Right atrium auricular region (tissue), 2 donors: ENCODE measurements at regions not wholly inside any gene's neighbourhood (a gene's known extent, or its start where the extent isn't known, plus 50 kb on each side); places are given as distances from the start of the nearest gene placed in this dataset.

Experiments
- DNase-seq: peaks from one replicate; pipeline ENCODE4 v3.0.0-alpha.2; 2019; ENCODE audit warnings: low spot score
- H3K27ac ChIP-seq, 2 donors: fragments of 200-600 bp; sonication (generic); 1 replicate in 1 of 2; 2 replicates in 1 of 2; pipeline ENCODE4 v1.5.1; 2016 to 2019
- H3K27me3 ChIP-seq, 2 donors: fragments of 200-600 bp; sonication (generic); one replicate each; pipeline versions ENCODE4 v1.5.1 to v1.6.0; 2017 to 2019
- H3K36me3 ChIP-seq: fragments of 200-600 bp; sonication (generic); one replicate; pipeline ENCODE4 v1.5.1; 2016
- H3K4me1 ChIP-seq, 2 donors: fragments of 200-600 bp; sonication (generic); one replicate each; pipeline versions ENCODE4 v1.5.1 to v1.6.0; 2017 to 2019
- H3K4me3 ChIP-seq, 2 donors: fragments of 200-600 bp; sonication (generic); 1 replicate in 1 of 2; 2 replicates in 1 of 2; pipeline ENCODE4 v1.5.1; 2017 to 2019; ENCODE audit warnings: mild to moderate bottlenecking in 1 of 2, moderate library complexity in 1 of 2
- H3K9me3 ChIP-seq, 2 donors: fragments of 200-600 bp; sonication (generic); one replicate each; pipeline ENCODE4 v1.5.1; 2019
- CTCF ChIP-seq, 2 donors: fragments of 200-600 bp; sonication (generic); IDR thresholded peaks; one replicate each; pipeline ENCODE4 v1.5.1; 2019; ENCODE audit warnings: antibody characterized with exemption in 2 of 2

DNA sequence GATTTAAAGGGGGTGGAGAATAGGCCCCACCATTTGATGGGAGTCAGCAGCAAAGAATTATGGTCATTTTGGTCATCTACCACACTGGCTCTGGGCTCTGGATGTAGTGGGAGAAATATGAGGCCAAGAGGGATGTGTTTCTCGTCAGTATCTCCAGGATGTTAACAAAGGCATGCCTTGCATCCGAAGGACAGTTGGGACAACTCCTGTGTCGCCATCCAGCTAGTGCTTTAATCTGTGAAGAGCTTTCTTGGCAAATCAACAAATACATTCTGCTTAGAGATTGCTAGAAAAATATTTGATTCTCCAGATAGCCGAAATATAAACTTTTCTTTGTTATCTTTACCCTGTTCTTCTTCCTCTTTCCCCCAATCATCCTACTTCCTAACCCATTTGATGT lies 287.1 kb upstream of the TNP1 start:
- H3K27ac ChIP-seq: no peak overlapping the region
- no peaks in the 10 kb centered on the region for H3K36me3 ChIP-seq
- DNase-seq: no peak

DNA sequence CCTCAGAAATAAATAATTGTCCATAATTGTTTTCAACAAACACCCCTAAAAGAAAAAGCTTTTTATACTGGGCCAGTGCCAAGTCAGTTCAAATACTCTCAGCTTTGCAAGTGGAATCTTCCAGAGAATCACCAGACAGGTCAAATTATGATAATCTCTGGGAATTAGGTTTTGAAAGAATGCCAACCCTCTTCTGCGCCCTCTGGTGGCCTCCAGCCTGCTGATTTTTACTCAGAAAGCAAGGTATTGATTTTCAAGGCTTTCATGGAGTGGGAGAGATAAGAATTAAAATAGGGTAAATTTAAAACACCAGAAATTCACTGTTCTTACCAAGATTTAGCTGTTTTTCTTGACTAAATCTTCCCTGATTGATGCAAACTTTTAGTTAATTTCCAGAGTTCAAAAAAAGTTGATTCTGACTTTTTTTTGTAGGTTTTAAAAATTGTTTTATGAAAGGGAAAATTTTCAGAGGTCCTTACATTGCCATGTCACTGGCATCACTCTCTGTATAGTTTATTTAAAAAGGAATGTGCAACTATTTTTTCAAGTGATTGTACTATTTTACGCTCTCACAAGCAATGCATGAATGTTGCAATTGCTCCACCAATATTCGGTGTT lies 282.9 kb upstream of the TNP1 start:
- no peaks in the 10 kb centered on the region for H3K36me3 ChIP-seq
- H3K4me3 ChIP-seq: no peak overlapping the region
- peak in 1 of 2 donors; percentile 45 for TF ChIP-seq CTCF (IDR thresholded peaks at IDR 0.05)
- no peaks in the 10 kb centered on the region for H3K27me3 ChIP-seq
- H3K27ac ChIP-seq: no peak overlapping the region
- no peak for DNase-seq
- no peaks in the 10 kb centered on the region for H3K4me1 ChIP-seq
- peaks cover 9 to 50% of the 10 kb centered on the region in 2 donors for H3K9me3 ChIP-seq

More for the DNA sequence above, 287.1 kb upstream of the TNP1 start:
- no peak overlapping the region for H3K4me3 ChIP-seq
- no peaks in the 10 kb centered on the region for H3K27me3 ChIP-seq
- TF ChIP-seq CTCF (IDR thresholded peaks at IDR 0.05): no peak
- no peaks in the 10 kb centered on the region for H3K4me1 ChIP-seq
- peaks cover 6 to 11% of the 10 kb centered on the region in 2 donors for H3K9me3 ChIP-seq

GRCh38 chr2:217138284-217138683 lies 278.4 kb upstream of the TNP1 start:
- Histone ChIP-seq H3K9me3 (peaks cover 9 to 63% of the 10 kb centered on the region in 2 donors), H3K4me3 (no peak overlapping the region), H3K27ac (no peak overlapping the region), H3K36me3 (no peaks in the 10 kb centered on the region), H3K4me1 (no peaks in the 10 kb centered on the region), H3K27me3 (no peaks in the 10 kb centered on the region)
- TF ChIP-seq CTCF (IDR thresholded peaks at IDR 0.05): no peak
- no peak for DNase-seq

- DNase-seq: no peak
Observed at GRCh38 chr2:217127744-217128143, 267.9 kb upstream of the TNP1 start.

GRCh38 chr2:217125014-217125413 lies 265.1 kb upstream of the TNP1 start:
- Histone ChIP-seq H3K36me3 (no peaks in the 10 kb centered on the region), H3K27ac (no peak overlapping the region), H3K4me1 (no peaks in the 10 kb centered on the region), H3K9me3 (no peaks in the 10 kb centered on the region), H3K27me3 (no peaks in the 10 kb centered on the region), H3K4me3 (no peak overlapping the region)
- DNase-seq: no peak
- TF ChIP-seq CTCF (IDR thresholded peaks at IDR 0.05): no peak

More at GRCh38 chr2:217127744-217128143, 267.9 kb upstream of the TNP1 start:
- no peak overlapping the region for H3K4me3 ChIP-seq
- H3K27ac ChIP-seq: no peak overlapping the region
- H3K4me1 ChIP-seq: no peaks in the 10 kb centered on the region
- no peak for TF ChIP-seq CTCF (IDR thresholded peaks at IDR 0.05)
- no peaks in the 10 kb centered on the region for H3K9me3 ChIP-seq
- no peaks in the 10 kb centered on the region for H3K36me3 ChIP-seq
- H3K27me3 ChIP-seq: no peaks in the 10 kb centered on the region

DNA sequence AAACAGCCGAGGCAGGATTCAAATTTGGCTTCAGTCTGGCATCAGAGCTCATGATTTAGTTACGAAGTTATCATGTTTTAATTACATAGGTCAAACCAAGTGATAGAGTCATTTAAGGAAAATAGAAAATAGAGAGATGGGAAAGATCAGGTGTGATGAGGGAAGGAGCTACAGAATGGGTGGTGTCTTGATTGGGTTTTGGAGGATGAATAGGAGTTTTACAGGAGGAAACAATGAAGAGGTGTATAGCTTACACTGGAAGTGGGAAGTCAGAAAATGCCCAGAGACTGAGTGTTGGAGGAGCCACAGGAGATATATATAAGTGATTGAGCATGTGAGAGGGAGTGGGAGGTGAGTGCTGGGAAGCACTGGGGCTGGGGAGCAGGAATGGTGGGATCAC lies 264.2 kb upstream of the TNP1 start:
- Histone ChIP-seq H3K4me3 (no peak overlapping the region), H3K4me1 (no peaks in the 10 kb centered on the region), H3K36me3 (no peaks in the 10 kb centered on the region), H3K27me3 (no peaks in the 10 kb centered on the region), H3K9me3 (no peaks in the 10 kb centered on the region), H3K27ac (no peak overlapping the region)
- no peak for TF ChIP-seq CTCF (IDR thresholded peaks at IDR 0.05)
- no peak for DNase-seq
